GM18870 (cell line): ENCODE measurements at regions not wholly inside any gene's neighbourhood (a gene's known extent, or its start where the extent isn't known, plus 50 kb on each side); places are given as distances from the start of the nearest gene placed in this dataset.
"Not testable (repeated sequence)": the region's sequence is repeated elsewhere in the genome, so short reads cannot be mapped to it uniquely, and the experiment has no call there.

ENCODE experiments used
- ATAC-seq: cut with Tn5 transposase; IDR thresholded peaks from one replicate; pipeline ENCODE4 v1.9.1; 2021; ENCODE audit warnings: moderate library complexity; ENCODE audit not compliant: unreplicated experiment

GRCh38 chr4:149983931-149984330 is 94.3 kb upstream of the DCLK2 start:
- no peak for ATAC-seq

- no peak for ATAC-seq
These were observed 92.3 kb upstream of the DCLK2 start for GRCh38 chr4:149985981-149986380.

GRCh38 chr4:149986917-149987316 is 91.3 kb upstream of the DCLK2 start:
- ATAC-seq = no peak

- no peak for ATAC-seq
These were observed 90.7 kb upstream of the DCLK2 start for GRCh38 chr4:149987330-149988086.

GRCh38 chr4:149988087-149988410 is 90.2 kb upstream of the DCLK2 start:
- no peak for ATAC-seq

- ATAC-seq = no peak
These were observed 85.2 kb upstream of the DCLK2 start for GRCh38 chr4:149993030-149993429.

GRCh38 chr4:149995134-149995756 is 83.0 kb upstream of the DCLK2 start:
- no peak for ATAC-seq

GRCh38 chr4:149997881-149998421 is 80.3 kb upstream of the DCLK2 start:
- ATAC-seq = no peak

- no peak for ATAC-seq
These were observed 78.7 kb upstream of the DCLK2 start for GRCh38 chr4:149999485-150000074.

- no peak for ATAC-seq
These were observed 76.4 kb upstream of the DCLK2 start for GRCh38 chr4:150001815-150002214.

GRCh38 chr4:150002561-150002960 is 75.7 kb upstream of the DCLK2 start:
- no peak for ATAC-seq

GRCh38 chr4:150004481-150004880 is 73.8 kb upstream of the DCLK2 start:
- no peak for ATAC-seq

GRCh38 chr4:150005537-150005936 is 72.7 kb upstream of the DCLK2 start:
- ATAC-seq = no peak

- ATAC-seq = no peak
These were observed 72.0 kb upstream of the DCLK2 start for GRCh38 chr4:150006197-150006596.

- no peak for ATAC-seq
These were observed 70.7 kb upstream of the DCLK2 start for GRCh38 chr4:150007512-150007911.

GRCh38 chr4:150008546-150008945 is 69.7 kb upstream of the DCLK2 start:
- ATAC-seq = no peak

GRCh38 chr4:150009533-150009932 is 68.7 kb upstream of the DCLK2 start:
- ATAC-seq = no peak

- ATAC-seq = peak; percentile 74
These were observed 67.6 kb upstream of the DCLK2 start for GRCh38 chr4:150010525-150011126.

GRCh38 chr4:150012851-150013360 is 65.3 kb upstream of the DCLK2 start:
- no peak for ATAC-seq

GRCh38 chr4:150015910-150016309 is 62.3 kb upstream of the DCLK2 start:
- ATAC-seq = not testable (repeated sequence)

- not testable (repeated sequence) for ATAC-seq
These were observed 61.6 kb upstream of the DCLK2 start for GRCh38 chr4:150016621-150017020.
